DND-41 (cell line): ENCODE measurements at regions not wholly inside any gene's neighbourhood (a gene's known extent, or its start where the extent isn't known, plus 50 kb on each side); places are given as distances from the start of the nearest gene placed in this dataset.
A peak's percentile ranks its signal among the peaks of the same experiment; 100 is the strongest.

Experiments
- ATAC-seq: fragments of 200-7000 bp; cut with Tn5 transposase; 3 replicates; pipeline ENCODE4 v1.9.1; 2021; ENCODE audit warnings: low read depth; ENCODE audit not compliant: insufficient read depth
- DNase-seq: peaks from one replicate; pipeline ENCODE4 v3.0.0-alpha.2; 2020
- H2AFZ ChIP-seq: 2 replicates; pipeline ENCODE4 v1.6.0; 2012; ENCODE audit warnings: low read depth, low read length
- H3K27ac ChIP-seq: 2 replicates; pipeline ENCODE4 v1.5.1; 2012; ENCODE audit warnings: low read length, inconsistent platforms
- H3K27me3 ChIP-seq: fragments of 200-600 bp; sonication (generic); 2 replicates; pipeline ENCODE4 v1.6.0; 2012; ENCODE audit warnings: low read length, mild to moderate bottlenecking, inconsistent platforms; ENCODE audit not compliant: insufficient read depth, poor library complexity
- H3K36me3 ChIP-seq: 2 replicates; pipeline ENCODE4 v1.5.1; 2012; ENCODE audit warnings: low read length, inconsistent platforms; ENCODE audit not compliant: insufficient read depth
- H3K4me1 ChIP-seq: 2 replicates; pipeline ENCODE4 v1.5.1; 2012; ENCODE audit warnings: mild to moderate bottlenecking, low read length; ENCODE audit not compliant: insufficient read depth
- H3K4me2 ChIP-seq: 2 replicates; pipeline ENCODE4 v1.6.0; 2012; ENCODE audit warnings: mild to moderate bottlenecking, moderate library complexity, low read length, inconsistent platforms; ENCODE audit not compliant: insufficient read depth
- H3K4me3 ChIP-seq, 2 experiments: fragments of 200-600 bp in 1 of 2; shearing (Covaris generic) in 1 of 2; 2 replicates each; pipeline ENCODE4 v1.5.1; 2012 to 2016; ENCODE audit warnings: inconsistent platforms in 2 of 2, low read length in 2 of 2, mild to moderate bottlenecking in 2 of 2, low read depth in 1 of 2, moderate library complexity in 1 of 2
- H3K79me2 ChIP-seq: 2 replicates; pipeline ENCODE4 v1.6.0; 2012; ENCODE audit warnings: low read length, inconsistent platforms; ENCODE audit not compliant: insufficient read depth
- H3K9ac ChIP-seq: 2 replicates; pipeline ENCODE4 v1.6.0; 2012; ENCODE audit warnings: low read depth, mild to moderate bottlenecking, inconsistent platforms, low read length, moderate library complexity
- H3K9me3 ChIP-seq: 2 replicates; pipeline ENCODE4 v1.5.1; 2012; ENCODE audit warnings: low read length, moderate library complexity, mild to moderate bottlenecking, inconsistent platforms; ENCODE audit not compliant: insufficient read depth, severe bottlenecking
- H4K20me1 ChIP-seq: 2 replicates; pipeline ENCODE4 v1.6.0; 2012; ENCODE audit warnings: low read length; ENCODE audit not compliant: insufficient read depth
- EZH2 ChIP-seq: IDR thresholded peaks from 3 replicates; pipeline ENCODE4 v1.6.1; 2012; ENCODE audit warnings: borderline replicate concordance, low read depth, mild to moderate bottlenecking, moderate library complexity, low read length, inconsistent platforms; ENCODE audit not compliant: severe bottlenecking
- TF ChIP-seq, protein P1 (sequence below): IDR thresholded peaks from 2 replicates; pipeline ENCODE4 v1.5.1; 2012; ENCODE audit warnings: borderline replicate concordance, low read length, moderate library complexity, mild to moderate bottlenecking; ENCODE audit not compliant: poor library complexity, severe bottlenecking; ENCODE audit errors: extremely low read depth

GRCh38 chr5:109273594-109273993 lies 136.2 kb downstream of the PJA2 start:
- Histone ChIP-seq H3K4me3 (no peak overlapping the region), H4K20me1 (no peaks in the 10 kb centered on the region), H3K79me2 (no peaks in the 10 kb centered on the region), H3K27ac (no peak overlapping the region), H3K9ac (no peak overlapping the region), H3K4me2 (no peak overlapping the region), H3K4me1 (peaks cover 8% of the 10 kb centered on the region; the same call in 1 of the 2 replicates), H3K36me3 (no peaks in the 10 kb centered on the region), H3K27me3 (no peaks in the 10 kb centered on the region), H3K9me3 (no peaks in the 10 kb centered on the region), H2AFZ (no peak overlapping the region)
- ATAC-seq (no peak), DNase-seq (no peak)
- no peak for TF ChIP-seq EZH2
- TF ChIP-seq, protein P1, sequence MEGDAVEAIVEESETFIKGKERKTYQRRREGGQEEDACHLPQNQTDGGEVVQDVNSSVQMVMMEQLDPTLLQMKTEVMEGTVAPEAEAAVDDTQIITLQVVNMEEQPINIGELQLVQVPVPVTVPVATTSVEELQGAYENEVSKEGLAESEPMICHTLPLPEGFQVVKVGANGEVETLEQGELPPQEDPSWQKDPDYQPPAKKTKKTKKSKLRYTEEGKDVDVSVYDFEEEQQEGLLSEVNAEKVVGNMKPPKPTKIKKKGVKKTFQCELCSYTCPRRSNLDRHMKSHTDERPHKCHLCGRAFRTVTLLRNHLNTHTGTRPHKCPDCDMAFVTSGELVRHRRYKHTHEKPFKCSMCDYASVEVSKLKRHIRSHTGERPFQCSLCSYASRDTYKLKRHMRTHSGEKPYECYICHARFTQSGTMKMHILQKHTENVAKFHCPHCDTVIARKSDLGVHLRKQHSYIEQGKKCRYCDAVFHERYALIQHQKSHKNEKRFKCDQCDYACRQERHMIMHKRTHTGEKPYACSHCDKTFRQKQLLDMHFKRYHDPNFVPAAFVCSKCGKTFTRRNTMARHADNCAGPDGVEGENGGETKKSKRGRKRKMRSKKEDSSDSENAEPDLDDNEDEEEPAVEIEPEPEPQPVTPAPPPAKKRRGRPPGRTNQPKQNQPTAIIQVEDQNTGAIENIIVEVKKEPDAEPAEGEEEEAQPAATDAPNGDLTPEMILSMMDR, result no peak

GRCh38 chr5:109267283-109267682 lies 142.5 kb downstream of the PJA2 start:
- H3K4me3 ChIP-seq, result no peak overlapping the region
- H3K9ac ChIP-seq, result no peak overlapping the region
- DNase-seq, result no peak
- peaks cover 8% of the 10 kb centered on the region; the same call in 1 of the 2 replicates for H3K4me1 ChIP-seq
- no peaks in the 10 kb centered on the region for H3K36me3 ChIP-seq
- no peaks in the 10 kb centered on the region for H3K79me2 ChIP-seq
- ATAC-seq, result no peak
- no peaks in the 10 kb centered on the region for H3K27me3 ChIP-seq
- H3K27ac ChIP-seq, result no peak overlapping the region
- no peaks in the 10 kb centered on the region for H3K9me3 ChIP-seq
- no peak for TF ChIP-seq EZH2
- TF ChIP-seq, protein P1, result no peak
- H2AFZ ChIP-seq, result no peak overlapping the region
- H3K4me2 ChIP-seq, result no peak overlapping the region
- H4K20me1 ChIP-seq, result no peaks in the 10 kb centered on the region

DNA sequence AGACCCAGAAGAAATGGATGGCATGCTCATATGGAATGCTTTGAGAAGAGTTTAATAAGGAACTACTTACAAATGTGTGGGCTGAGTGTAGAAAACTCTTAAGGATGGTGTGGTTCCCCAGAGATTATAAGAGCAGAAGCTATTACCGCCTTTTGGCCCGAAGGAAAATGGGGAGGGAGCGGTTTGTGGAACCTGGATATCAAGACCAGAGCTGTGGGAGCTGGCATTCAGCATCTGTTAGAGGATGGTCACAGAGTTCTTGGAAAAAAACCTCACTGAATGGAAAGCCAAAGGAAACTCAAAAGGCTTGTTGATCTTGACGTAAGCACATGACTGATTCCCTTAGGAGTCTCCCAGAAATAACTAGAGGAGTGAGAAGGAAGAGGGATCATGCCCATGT lies 151.0 kb downstream of the PJA2 start:
- H2AFZ ChIP-seq, result no peak overlapping the region
- H4K20me1 ChIP-seq, result no peaks in the 10 kb centered on the region
- H3K27ac ChIP-seq, result no peak overlapping the region
- TF ChIP-seq EZH2, result no peak
- TF ChIP-seq, protein P1, result no peak
- no peak overlapping the region for H3K4me2 ChIP-seq
- H3K4me3 ChIP-seq, result no peak overlapping the region
- ATAC-seq, result no peak
- H3K79me2 ChIP-seq, result no peaks in the 10 kb centered on the region
- H3K36me3 ChIP-seq, result no peaks in the 10 kb centered on the region
- no peaks in the 10 kb centered on the region for H3K9me3 ChIP-seq
- no peak overlapping the region for H3K9ac ChIP-seq
- no peaks in the 10 kb centered on the region for H3K4me1 ChIP-seq
- no peak for DNase-seq
- no peaks in the 10 kb centered on the region for H3K27me3 ChIP-seq

- no peak overlapping the region for H2AFZ ChIP-seq
- DNase-seq (no peak), ATAC-seq (peak; percentile 58; the same call in 1 of the 3 replicates)
- H3K4me1 ChIP-seq, result no peaks in the 10 kb centered on the region
- H3K4me3 ChIP-seq, result no peak overlapping the region
- H4K20me1 ChIP-seq, result no peaks in the 10 kb centered on the region
- H3K27ac ChIP-seq, result no peak overlapping the region
- TF ChIP-seq, protein P1, result no peak
- no peak for TF ChIP-seq EZH2
- no peaks in the 10 kb centered on the region for H3K79me2 ChIP-seq
- no peak overlapping the region for H3K4me2 ChIP-seq
- no peaks in the 10 kb centered on the region for H3K9me3 ChIP-seq
- H3K27me3 ChIP-seq, result no peaks in the 10 kb centered on the region
- no peak overlapping the region for H3K9ac ChIP-seq
- no peaks in the 10 kb centered on the region for H3K36me3 ChIP-seq
These were observed 153.3 kb downstream of the PJA2 start for GRCh38 chr5:109256486-109256885.
